ENCODE measurements at regions not wholly inside any gene's neighbourhood (a gene's known extent, or its start where the extent isn't known, plus 50 kb on each side); places are given as distances from the start of the nearest gene placed in this dataset.
"Not testable (repeated sequence)": the region's sequence is repeated elsewhere in the genome, so short reads cannot be mapped to it uniquely, and the experiment has no call there.

DNA sequence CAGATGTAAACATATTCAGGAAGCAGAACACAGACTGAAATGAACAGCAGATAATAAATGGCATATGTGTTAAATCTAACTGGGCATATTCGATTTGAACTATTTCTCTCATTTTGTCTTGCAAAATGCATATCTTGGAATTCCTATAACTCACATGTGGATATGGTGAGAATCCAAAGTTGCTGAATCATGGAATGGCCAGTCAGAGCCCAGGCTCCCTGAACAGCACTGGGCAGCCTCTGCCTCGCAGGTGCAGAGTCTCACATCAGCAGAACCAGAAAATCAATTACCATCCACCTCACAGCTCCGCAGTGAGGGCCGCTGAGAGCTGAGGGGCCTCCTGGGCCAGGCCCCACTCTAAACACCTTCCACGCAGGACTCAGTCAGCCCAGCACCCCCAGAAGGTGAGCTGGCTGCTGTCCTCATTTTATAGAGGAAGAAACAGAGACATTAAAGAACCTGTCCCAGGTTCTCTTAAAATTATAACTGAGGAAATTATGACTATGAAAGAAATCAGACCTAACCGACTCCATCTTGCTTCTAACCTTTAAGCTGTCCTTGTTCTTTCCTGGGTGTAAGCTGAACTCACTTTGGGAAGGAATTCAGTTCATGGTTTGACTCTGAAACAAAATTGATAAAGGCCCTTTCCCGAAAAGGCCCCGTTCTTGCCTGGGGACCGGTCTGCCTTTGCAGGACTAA is 269.1 kb upstream of the SFSWAP start:
- DNase-seq (ENCODE audit: insufficient read length, low spot score) (no peak), FAIRE-seq (no peak)
- TF ChIP-seq POU2F2 (IDR thresholded peaks at IDR 0.05; ENCODE audit: low read depth, low read length) (no peak), POLR2AphosphoS5 (IDR thresholded peaks at IDR 0.05; ENCODE audit: low read depth, low read length) (no peak), POLR2A (IDR thresholded peaks at IDR 0.05; ENCODE audit: low read depth, low read length) (no peak), PAX5 (IDR thresholded peaks at IDR 0.05; ENCODE audit: insufficient read depth, low read length, severe bottlenecking) (no peak), TAF1 (IDR thresholded peaks at IDR 0.05; ENCODE audit: low read depth, low read length) (no peak), SPI1 (IDR thresholded peaks at IDR 0.05; ENCODE audit: low read depth, low read length) (no peak)

DNA sequence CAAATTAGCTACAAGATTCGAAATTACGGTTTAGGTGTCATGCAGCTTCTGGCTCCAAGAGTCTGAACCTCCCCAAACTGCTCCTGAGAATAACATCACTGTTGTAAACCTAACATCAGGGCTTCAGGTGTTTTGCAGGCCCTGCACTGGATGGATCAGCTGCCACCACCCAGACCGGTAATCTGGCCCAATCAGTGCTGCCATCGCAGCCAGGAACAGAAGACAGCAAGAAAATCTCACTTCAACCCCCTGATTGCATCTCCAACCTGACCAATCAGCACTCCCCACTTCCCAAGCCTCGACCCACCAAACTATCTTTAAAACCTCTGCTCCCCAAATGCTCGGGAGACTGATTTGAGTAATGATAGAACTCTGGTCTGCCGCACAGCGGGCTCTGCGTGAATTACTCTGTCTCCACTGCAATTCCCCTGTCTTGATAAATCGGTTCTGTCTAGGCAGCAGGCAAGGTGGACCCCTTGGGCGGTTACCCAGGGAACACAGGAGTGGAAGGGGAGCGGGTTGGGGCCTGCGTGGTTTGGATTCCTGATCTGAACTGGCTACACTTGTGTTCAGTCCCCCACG is 268.5 kb upstream of the SFSWAP start:
- TF ChIP-seq TAF1 (IDR thresholded peaks at IDR 0.05; ENCODE audit: low read depth, low read length) (no peak), POLR2AphosphoS5 (IDR thresholded peaks at IDR 0.05; ENCODE audit: low read depth, low read length) (no peak), POU2F2 (IDR thresholded peaks at IDR 0.05; ENCODE audit: low read depth, low read length) (no peak), POLR2A (IDR thresholded peaks at IDR 0.05; ENCODE audit: low read depth, low read length) (no peak), PAX5 (IDR thresholded peaks at IDR 0.05; ENCODE audit: insufficient read depth, low read length, severe bottlenecking) (no peak), SPI1 (IDR thresholded peaks at IDR 0.05; ENCODE audit: low read depth, low read length) (no peak)
- DNase-seq (ENCODE audit: insufficient read length, low spot score) (no peak), FAIRE-seq (no peak)

DNA sequence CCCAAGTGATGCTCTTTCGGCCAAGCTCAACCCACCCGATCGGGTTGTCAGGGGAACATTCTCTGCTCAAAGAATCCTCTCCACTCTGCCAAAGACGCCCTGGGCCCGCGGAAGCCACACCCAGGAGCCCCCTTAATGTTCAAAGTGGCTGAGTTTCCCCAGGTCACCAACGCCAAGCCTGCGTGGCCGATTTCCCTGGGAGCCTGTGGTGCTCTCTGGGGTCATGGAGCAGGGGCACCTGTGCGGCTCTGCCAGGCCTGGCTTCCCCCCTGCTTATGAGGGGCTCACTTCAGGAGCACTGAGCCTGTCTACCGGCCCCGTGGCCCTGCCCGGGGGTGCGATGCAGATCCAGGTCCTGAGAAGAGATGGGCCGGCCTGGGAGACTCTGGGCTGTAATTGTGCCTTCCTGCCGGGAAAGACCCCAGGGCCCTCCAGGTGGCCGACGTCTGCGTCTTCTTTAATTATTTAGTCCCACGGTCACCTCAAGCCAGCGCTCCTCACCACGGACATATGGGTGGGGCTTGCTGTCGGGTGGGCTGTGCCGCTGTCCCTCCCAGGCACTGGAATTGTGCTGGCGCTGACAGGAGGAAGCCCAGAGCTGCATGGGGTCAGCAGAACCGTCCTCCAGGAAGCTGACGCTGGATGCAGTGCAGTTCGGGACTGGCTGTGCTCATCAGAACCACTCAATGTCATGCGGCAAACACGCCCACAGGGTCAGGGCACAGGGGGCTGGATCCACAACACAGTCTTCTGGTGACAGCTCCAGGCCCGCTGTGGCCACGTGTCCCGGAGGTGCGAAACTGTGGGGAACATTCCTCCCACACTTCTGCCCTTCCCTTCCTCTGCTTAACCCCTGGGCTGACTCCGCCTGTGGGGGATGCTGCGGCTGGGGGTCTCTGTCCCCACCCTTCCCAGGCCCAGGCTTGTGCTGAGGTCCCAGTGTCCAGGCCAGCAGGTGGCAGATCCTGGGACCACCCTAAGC is 267.6 kb upstream of the SFSWAP start:
- TF ChIP-seq TAF1 (IDR thresholded peaks at IDR 0.05; ENCODE audit: low read depth, low read length) (no peak), PAX5 (IDR thresholded peaks at IDR 0.05; ENCODE audit: insufficient read depth, low read length, severe bottlenecking) (no peak), POU2F2 (IDR thresholded peaks at IDR 0.05; ENCODE audit: low read depth, low read length) (no peak), SPI1 (IDR thresholded peaks at IDR 0.05; ENCODE audit: low read depth, low read length) (no peak), POLR2AphosphoS5 (IDR thresholded peaks at IDR 0.05; ENCODE audit: low read depth, low read length) (no peak), POLR2A (IDR thresholded peaks at IDR 0.05; ENCODE audit: low read depth, low read length) (no peak)
- DNase-seq (ENCODE audit: insufficient read length, low spot score) (no peak), FAIRE-seq (no peak)

DNA sequence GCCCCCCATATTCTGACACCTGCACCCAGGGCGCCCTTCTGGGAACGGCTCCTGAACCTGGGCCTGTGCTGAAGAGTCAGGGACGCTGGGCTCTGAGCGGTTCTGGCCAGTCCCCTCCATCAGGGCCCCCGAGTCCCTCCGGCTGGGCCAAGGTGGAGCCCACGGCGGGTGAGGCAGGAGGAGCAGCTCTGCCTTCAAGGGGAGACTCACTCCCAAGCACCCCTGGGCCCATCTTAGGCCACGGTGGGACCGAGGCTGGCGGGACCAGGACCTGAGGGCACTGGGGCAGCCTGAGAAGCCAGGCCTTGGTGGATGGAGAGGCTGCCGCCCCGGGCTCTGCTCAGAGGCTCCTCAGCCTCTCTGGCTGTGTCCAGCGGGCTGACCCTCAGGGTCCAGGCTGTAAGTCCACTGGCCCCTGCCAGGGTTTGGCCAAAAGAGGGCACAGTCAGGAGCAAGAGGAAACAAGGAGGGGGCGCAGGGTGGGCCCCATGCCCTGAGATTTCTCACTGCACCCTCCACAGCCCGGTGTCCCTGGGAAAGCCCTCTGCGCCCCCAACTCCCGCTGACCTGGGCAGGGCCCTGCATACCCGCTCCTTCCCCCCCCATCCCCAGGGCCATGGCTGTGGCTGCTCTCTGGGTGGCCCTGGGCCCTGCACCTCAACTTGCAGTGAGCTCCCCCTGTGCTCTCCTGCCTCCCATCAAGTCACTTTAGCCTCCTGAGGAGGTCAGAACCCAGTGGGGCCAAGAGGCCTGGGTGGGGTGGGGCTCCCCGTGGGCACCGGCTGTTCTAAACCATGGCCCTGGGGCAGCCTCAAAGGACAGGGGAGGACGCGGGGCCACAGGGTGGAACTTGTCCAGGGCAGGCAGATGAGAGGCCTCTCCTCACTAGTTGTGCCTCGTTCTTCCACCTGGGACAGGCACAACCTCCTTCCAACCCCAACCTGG is 266.4 kb upstream of the SFSWAP start:
- TF ChIP-seq TAF1 (IDR thresholded peaks at IDR 0.05; ENCODE audit: low read depth, low read length) (no peak), POLR2A (IDR thresholded peaks at IDR 0.05; ENCODE audit: low read depth, low read length) (no peak), POU2F2 (IDR thresholded peaks at IDR 0.05; ENCODE audit: low read depth, low read length) (no peak)
- no peak for DNase-seq (ENCODE audit: insufficient read length, low spot score)
- FAIRE-seq = no peak

DNA sequence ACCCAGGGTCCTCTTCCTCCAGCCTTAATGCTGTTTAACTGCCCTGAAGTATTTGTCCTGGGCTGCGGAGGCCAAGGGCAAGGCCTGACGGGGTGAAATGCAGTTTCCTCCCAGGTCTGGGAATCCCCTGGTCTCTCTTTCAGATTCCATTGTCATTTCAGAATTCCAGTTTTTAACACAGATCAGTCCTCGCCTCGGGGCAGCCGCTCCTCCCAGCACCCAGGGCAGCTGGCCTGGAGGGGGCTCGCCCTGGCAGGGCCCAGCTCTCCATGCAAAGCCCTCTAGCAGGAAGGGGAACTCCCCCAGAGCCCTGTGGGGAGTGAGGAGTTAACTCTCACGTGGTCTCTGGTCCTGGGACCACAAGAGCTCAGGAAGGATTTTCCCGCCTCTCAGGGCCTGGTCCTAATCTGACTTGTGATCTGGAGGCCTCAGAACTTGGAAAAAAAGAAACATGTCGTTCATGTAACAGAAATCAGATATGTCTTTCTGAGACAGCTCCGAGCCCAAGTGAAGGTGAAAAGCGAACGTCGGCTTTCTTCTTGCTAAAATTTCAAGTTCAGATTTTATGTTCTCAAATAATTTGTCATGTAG is 265.6 kb upstream of the SFSWAP start:
- no peak for FAIRE-seq
- DNase-seq (ENCODE audit: insufficient read length, low spot score) = no peak
- TF ChIP-seq SPI1 (IDR thresholded peaks at IDR 0.05; ENCODE audit: low read depth, low read length) = no peak
- no peak for TF ChIP-seq POLR2A (IDR thresholded peaks at IDR 0.05; ENCODE audit: low read depth, low read length)
- no peak for TF ChIP-seq PAX5 (IDR thresholded peaks at IDR 0.05; ENCODE audit: insufficient read depth, low read length, severe bottlenecking)
- TF ChIP-seq POU2F2 (IDR thresholded peaks at IDR 0.05; ENCODE audit: low read depth, low read length) = no peak
- TF ChIP-seq POLR2AphosphoS5 (IDR thresholded peaks at IDR 0.05; ENCODE audit: low read depth, low read length) = no peak
- TF ChIP-seq TAF1 (IDR thresholded peaks at IDR 0.05; ENCODE audit: low read depth, low read length) = no peak

DNA sequence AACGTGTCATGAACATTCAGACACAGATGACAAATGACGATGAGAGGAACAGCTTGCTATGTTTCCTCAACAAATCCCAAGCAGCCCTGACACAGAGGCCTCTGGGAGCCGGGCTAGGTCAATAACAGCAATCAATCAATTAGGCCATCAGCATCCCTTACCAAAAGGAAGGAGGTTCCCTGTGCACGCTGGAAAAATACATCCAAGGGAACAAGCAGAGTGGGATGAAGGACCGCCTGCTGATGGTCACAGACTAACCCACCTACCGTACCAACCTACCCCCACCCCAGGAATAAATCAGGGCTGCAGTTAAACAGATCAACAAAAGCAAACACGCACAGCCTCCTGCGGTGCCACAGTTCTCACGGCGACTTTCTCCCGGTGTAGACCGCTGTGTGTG is 265.1 kb upstream of the SFSWAP start:
- TF ChIP-seq SPI1 (IDR thresholded peaks at IDR 0.05; ENCODE audit: low read depth, low read length) (no peak), POU2F2 (IDR thresholded peaks at IDR 0.05; ENCODE audit: low read depth, low read length) (no peak), POLR2AphosphoS5 (IDR thresholded peaks at IDR 0.05; ENCODE audit: low read depth, low read length) (no peak), TAF1 (IDR thresholded peaks at IDR 0.05; ENCODE audit: low read depth, low read length) (no peak), PAX5 (IDR thresholded peaks at IDR 0.05; ENCODE audit: insufficient read depth, low read length, severe bottlenecking) (no peak), POLR2A (IDR thresholded peaks at IDR 0.05; ENCODE audit: low read depth, low read length) (no peak)
- no peak for FAIRE-seq
- DNase-seq (ENCODE audit: insufficient read length, low spot score) = no peak

DNA sequence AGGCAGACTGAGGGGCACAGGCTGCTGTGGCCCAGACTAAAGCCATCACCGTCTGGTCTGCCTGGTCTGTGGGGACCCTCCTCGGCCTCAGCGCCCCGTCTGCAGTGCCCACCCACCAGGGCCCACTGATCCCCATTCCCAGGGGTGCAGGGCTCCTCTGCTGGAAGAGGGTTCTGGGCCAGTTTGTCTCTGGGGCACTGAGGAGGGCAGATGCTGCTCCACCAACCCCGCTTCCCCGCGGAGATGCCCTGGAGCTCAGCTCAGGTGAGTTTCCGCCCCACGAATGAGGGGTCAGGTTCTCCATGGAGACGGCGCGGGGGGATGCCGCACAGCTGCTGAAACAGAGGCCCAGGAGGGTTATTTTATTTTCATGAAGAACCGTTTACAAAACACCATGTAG is 263.3 kb upstream of the SFSWAP start:
- FAIRE-seq; DNase-seq (ENCODE audit: insufficient read length, low spot score): not testable (repeated sequence)

DNA sequence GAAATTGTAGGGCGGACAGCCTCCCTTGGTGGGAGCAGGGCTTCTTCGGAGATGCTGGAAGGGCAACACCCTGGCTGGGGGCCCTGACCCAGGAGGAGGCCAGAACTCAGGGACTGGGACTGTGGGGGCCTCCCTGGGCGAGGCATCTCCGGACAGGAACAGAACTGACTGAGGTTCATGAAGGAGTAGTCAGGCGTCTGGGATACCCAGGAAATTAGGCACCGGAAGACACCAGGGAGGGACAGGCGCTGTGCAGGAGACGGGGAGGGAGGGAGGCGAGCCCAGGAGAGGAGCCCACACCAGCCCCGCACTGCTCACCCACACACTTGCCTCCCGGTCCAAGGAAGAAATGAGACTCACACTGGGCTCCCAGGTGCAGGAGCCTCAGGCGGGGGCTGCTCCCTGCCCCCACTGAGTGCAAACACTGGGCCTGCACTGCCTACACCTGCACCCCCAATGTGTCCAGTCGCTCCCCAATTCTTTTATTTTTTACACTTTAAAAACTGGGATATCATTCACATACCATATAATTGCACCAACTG is 262.6 kb upstream of the SFSWAP start:
- no peak for TF ChIP-seq POU2F2 (IDR thresholded peaks at IDR 0.05; ENCODE audit: low read depth, low read length)
- no peak for TF ChIP-seq TAF1 (IDR thresholded peaks at IDR 0.05; ENCODE audit: low read depth, low read length)
- TF ChIP-seq POLR2A (IDR thresholded peaks at IDR 0.05; ENCODE audit: low read depth, low read length) = no peak
- no peak for TF ChIP-seq PAX5 (IDR thresholded peaks at IDR 0.05; ENCODE audit: insufficient read depth, low read length, severe bottlenecking)
- TF ChIP-seq POLR2AphosphoS5 (IDR thresholded peaks at IDR 0.05; ENCODE audit: low read depth, low read length) = no peak
- TF ChIP-seq SPI1 (IDR thresholded peaks at IDR 0.05; ENCODE audit: low read depth, low read length) = no peak
- no peak for FAIRE-seq

More for the DNA sequence above, 262.6 kb upstream of the SFSWAP start:
- DNase-seq (ENCODE audit: insufficient read length, low spot score) = no peak

Measured in GM12891 (cell line).